Activated naive CD4-positive, alpha-beta T cell treated with anti-CD3 and anti-CD28 coated beads, Interleukin-2, amount 50 U/mL, for 16 hours (primary cell): ENCODE measurements at regions not wholly inside any gene's neighbourhood (a gene's known extent, or its start where the extent isn't known, plus 50 kb on each side); places are given as distances from the start of the nearest gene placed in this dataset.

ENCODE experiments used
- DNase-seq: peaks from one replicate; pipeline ENCODE4 v3.0.0-alpha.2; 2020

- no peak for DNase-seq
These were observed 323.3 kb upstream of the TLE3 start for GRCh38 chr15:70420948-70421482.

DNA sequence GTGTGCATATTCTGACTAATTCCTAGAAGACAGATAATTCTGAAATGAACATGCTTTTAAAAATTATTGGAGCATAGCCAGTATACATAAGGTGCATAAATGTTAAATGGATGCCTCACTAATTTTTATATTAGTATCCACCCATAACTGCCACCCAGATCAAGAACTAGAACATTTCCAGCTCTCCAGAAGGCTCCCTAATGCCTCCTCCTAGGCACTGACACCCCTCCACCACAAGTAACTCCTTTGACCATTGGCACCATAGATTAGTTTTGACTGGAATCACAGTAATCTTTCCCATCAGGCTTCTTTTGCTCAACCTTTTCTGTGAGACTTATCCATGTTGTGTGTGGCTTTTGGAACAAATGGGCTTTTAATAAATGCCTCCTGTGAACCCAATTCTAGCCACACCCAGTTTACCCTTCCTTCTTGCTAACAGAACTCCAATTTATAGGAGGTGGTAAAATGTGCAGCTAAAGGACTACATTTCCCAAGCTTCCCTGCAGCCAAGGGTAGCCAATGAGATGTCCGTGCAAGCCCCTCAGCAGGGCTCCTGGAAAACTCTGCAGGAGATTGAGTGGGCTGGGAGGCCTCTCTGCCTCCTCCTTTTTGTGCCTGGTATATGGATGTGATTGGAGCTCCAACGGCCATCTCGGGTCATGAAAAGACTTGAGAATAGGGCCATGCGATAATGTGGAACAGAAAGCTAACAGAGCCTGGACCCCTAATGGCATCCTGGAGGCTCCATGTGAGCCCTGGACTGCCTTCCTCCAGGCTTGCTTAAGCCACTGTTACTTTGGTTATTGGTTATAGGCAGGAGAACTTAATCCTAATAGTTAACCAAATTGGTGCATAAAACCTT lies 322.6 kb upstream of the TLE3 start:
- no peak for DNase-seq

GRCh38 chr15:70418943-70419342 lies 321.2 kb upstream of the TLE3 start:
- no peak for DNase-seq

DNA sequence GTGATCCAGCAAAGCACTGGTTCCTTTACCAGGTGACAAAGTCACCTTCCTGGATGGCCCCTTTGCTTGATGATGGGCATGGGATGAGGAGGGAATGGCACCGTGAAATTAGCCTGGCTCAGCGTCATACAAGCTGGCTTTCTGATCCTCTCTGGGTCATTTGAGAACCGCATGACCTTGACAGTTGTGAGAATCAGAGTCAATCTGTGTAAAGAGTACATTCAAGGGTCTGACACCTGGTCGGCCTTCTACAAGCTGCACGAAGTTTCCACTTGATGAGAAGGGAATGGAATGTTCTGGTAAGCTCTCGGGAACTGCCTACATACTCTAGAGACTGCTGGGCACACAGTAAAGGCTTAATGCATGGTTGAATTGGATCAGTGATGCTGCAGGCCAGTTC lies 319.8 kb upstream of the TLE3 start:
- no peak for DNase-seq

GRCh38 chr15:70416829-70417228 lies 319.1 kb upstream of the TLE3 start:
- no peak for DNase-seq

DNA sequence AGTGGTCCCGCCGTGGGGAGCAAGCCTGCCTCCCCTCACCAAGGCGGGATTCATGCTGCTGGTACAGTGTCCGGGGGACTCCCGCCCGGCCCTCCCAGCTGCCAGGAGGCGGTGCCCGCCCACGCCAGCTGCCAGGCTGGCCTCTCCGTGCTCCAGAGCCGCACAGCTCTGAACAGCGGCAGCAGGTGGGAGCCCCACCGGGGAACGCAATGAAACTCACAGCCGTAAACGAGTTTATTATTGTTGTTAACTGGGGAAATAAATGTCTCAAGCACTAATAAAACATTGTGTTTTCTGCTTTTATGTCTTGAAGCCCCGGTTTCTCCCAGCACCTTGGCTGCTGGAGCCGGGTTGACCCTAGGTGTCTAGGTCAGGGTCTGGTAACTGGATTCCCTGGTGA lies 317.7 kb upstream of the TLE3 start:
- DNase-seq: no peak

DNA sequence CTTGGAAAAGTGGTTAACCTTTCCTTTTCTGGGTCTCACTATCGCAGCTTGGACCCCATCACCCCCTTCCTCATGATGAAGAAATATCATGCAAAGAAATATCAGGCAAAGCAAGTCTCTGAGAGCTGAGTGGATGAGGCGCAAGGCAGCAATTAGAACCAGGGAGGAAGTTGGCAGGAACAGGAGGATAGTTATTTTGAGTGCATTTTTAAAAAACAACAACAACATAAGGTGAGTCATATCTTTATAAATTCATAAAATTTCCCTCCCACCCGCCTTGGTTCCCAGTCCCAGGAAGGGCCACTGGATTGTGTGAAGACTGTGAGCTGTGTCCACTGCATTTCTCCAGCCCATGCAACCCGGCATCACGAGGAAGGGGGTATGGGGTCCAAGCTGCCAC lies 316.9 kb upstream of the TLE3 start:
- DNase-seq: no peak

GRCh38 chr15:70412794-70413193 lies 315.1 kb upstream of the TLE3 start:
- DNase-seq: no peak

DNA sequence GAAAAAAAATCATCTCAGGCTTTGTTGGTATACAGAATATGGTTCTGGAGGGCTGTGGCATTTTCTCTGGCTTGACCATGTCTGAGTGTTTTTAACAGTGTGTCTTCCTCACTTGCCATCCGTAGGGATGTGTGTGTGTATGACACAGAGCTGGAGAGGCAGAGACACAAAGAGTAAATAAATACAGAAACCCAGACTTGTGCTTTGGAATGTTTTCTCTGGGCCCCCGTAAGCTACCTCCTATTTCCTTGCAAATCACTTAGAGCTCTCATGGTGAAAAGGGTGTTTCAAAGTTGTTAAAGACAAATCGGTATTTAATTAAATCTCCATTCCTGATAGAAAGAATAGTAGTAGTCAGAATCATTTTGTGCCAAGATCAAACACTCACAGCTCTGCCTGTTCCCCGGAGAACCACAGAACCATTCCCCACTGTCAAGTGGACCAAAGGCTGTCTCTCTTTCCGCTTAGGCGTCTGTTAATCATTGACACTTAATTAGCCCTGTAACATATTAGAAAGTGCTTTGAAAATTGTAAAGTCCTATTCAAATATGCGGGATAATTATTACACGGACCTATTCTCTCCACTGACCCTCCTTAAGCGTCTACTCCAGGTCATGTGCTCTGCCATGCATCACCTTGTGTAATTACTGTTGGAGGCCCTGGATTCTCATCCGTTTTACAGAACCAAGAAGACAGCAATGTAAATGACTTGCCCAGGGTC lies 313.6 kb upstream of the TLE3 start:
- no peak for DNase-seq

DNA sequence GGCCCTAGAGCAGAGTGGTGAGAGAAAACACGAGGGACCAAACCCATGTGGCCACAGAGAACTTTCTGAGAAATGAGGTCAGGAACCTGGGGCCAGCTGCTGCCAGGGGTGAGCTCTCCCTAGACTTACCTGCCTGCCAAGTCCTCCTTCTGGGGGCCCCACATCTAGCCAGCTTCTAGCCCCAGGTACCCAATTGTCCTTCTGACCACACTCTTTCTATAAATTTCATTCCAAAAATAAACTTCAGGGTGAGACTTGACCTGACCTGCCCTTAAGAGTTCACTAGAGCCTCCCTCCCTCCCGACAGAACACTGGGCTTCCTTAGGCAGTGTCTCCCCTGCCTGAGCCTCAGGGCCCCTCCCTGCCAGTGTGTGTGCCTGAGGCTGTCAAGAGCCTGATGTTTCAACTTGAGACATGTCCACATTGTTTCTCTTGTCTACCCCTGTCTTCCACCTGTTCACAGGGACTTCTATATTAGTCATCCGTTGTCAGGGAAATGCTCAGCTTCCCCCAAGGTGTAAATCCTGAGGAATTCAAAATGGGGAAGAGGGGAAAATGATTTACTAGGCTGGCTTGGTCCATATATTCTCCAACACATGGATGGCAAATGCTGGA lies 312.8 kb upstream of the TLE3 start:
- DNase-seq: no peak

DNA sequence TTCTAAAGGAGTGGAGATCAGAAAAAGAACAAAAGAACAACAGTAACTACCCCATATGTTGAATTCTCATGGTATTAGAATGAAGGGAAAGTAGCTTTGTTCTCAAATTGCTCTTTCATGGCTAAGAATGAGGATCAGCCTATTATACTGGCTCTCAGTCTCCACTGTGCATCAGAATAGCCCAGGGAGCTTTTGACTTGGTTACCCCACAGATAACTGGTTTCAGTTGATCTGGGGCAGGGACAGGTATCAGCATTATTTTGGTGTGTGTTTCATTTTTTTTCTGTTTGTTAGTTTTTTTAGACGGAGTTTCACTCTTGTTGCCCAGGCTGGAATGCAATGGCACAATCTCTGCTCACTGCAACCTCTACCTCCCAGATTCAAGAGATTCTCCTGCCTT lies 311.7 kb upstream of the TLE3 start:
- DNase-seq: no peak

- DNase-seq: no peak
These were observed 310.2 kb upstream of the TLE3 start for GRCh38 chr15:70407955-70408354.

GRCh38 chr15:70407336-70407670 lies 309.6 kb upstream of the TLE3 start:
- no peak for DNase-seq

- no peak for DNase-seq
These were observed 309.1 kb upstream of the TLE3 start for GRCh38 chr15:70406617-70407335.

DNA sequence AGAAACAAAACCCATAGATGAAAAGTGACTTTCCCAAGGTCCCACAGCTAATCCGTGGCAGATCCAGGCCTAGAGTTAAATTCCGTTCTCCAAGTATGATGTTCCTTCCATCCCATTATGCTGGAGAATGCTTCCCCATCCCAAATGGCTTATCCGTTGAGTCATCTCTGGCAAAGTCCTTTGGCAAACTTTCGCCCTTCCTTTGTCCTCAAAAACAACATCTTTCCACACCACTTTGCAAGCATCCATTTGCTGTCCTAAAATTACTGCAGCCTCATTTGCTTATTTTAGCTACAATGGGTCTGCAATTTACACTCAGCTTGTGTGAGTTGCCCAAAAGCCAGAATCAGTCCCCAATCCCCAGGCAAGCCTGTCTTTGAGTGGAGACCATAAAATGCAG lies 304.0 kb upstream of the TLE3 start:
- DNase-seq: no peak

- DNase-seq: no peak
These were observed 303.2 kb upstream of the TLE3 start for GRCh38 chr15:70400766-70401541.

DNA sequence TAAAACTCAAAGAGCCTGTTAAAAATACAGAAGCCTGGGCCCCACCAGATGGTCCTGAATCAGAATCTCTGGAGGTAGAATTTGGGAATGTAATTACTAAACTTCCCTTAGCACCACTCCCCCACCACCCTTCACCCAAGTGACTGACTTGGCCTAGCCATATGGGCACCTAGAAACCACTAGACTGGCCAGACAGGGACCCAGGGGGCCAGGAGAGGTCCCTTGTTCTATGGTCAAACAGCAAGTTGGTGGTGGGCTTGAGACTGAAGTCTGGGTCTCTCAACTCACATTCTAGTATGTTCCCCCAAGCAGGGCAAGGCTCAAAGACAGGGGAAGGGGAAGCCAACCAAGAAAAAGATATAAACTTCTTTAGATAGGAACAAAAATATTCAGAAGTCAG lies 301.5 kb upstream of the TLE3 start:
- no peak for DNase-seq

GRCh38 chr15:70398694-70399093 lies 301.0 kb upstream of the TLE3 start:
- DNase-seq: no peak

DNA sequence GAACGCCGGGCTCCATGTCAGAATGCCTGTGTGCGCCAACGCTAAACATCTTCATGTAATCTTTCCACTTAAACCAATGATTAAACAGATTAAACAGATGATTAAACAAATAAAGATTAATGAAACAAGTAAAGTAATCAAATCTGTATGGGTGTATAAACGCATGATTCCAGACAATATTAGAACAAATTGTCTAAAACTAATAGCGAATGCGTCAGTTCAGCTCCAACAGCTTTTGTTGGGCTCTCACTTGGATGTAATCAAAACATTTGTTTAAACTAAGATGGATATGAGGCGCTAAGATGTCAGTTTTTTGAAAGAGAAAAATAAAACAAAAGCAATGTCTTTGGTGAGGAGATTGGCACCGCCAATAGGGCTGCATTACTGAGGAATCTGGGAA lies 299.1 kb upstream of the TLE3 start:
- no peak for DNase-seq

GRCh38 chr15:70395164-70395563 lies 297.4 kb upstream of the TLE3 start:
- DNase-seq: no peak

- DNase-seq: no peak
These were observed 293.0 kb upstream of the TLE3 start for GRCh38 chr15:70390723-70391122.

DNA sequence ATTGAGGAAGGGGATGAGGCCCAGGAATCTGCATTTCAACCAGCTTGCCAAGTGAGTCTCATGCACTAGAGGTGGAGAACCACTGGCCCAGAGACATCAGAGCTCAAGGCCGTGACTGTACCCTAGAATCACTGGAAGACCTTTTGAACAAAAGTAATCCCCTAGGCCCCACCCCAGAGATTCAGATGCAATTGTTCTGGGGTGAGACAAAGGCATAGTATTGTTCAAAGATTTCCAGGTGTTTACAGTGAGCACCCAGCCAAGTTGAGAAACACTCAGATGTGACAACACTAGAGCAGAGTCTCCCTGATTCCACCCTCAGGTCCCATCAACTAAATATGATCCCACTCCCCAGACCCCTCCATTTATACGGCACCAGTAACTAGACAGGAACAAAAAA lies 290.3 kb upstream of the TLE3 start:
- DNase-seq: no peak
